ENCODE measurements at regions not wholly inside any gene's neighbourhood (a gene's known extent, or its start where the extent isn't known, plus 50 kb on each side); places are given as distances from the start of the nearest gene placed in this dataset.
"Not testable (repeated sequence)": the region's sequence is repeated elsewhere in the genome, so short reads cannot be mapped to it uniquely, and the experiment has no call there.

- H3K4me3 ChIP-seq (ENCODE audit: insufficient read length, low read depth), result no peak overlapping the region
Observed at GRCh38 chr14:45807178-45807899, 554.3 kb upstream of the MIS18BP1 start.

GRCh38 chr14:45799511-45799910 is 546.5 kb upstream of the MIS18BP1 start:
- Histone ChIP-seq H3K4me3 (ENCODE audit: insufficient read length, low read depth) (no peak overlapping the region), H3K9me3 (ENCODE audit: insufficient read depth, low read length) (no peaks in the 10 kb centered on the region), H3K9ac (ENCODE audit: insufficient read length, low read depth) (no peak overlapping the region), H3K27me3 (ENCODE audit: insufficient read depth, insufficient read length) (no peaks in the 10 kb centered on the region), H3K4me1 (ENCODE audit: insufficient read depth, insufficient read length) (no peaks in the 10 kb centered on the region), H3K36me3 (ENCODE audit: insufficient read depth, insufficient read length, low read length) (no peaks in the 10 kb centered on the region)
- TF ChIP-seq YY1 (IDR thresholded peaks at IDR 0.05; ENCODE audit: insufficient read depth, insufficient read length) (no peak), SUZ12 (IDR thresholded peaks at IDR 0.05; ENCODE audit: extremely low read depth, insufficient read depth, insufficient read length) (no peak), ZNF274 (IDR thresholded peaks at IDR 0.05; ENCODE audit: low read depth, low read length) (no peak)
- DNase-seq (ENCODE audit: low read depth, low spot score), result no peak

More at GRCh38 chr14:45807178-45807899, 554.3 kb upstream of the MIS18BP1 start:
- Histone ChIP-seq H3K9me3 (ENCODE audit: insufficient read depth, low read length) (no peaks in the 10 kb centered on the region), H3K27me3 (ENCODE audit: insufficient read depth, insufficient read length) (no peaks in the 10 kb centered on the region), H3K4me1 (ENCODE audit: insufficient read depth, insufficient read length) (no peaks in the 10 kb centered on the region), H3K36me3 (ENCODE audit: insufficient read depth, insufficient read length, low read length) (no peaks in the 10 kb centered on the region), H3K9ac (ENCODE audit: insufficient read length, low read depth) (no peak overlapping the region)
- TF ChIP-seq SUZ12 (IDR thresholded peaks at IDR 0.05; ENCODE audit: extremely low read depth, insufficient read depth, insufficient read length), result no peak
- TF ChIP-seq ZNF274 (IDR thresholded peaks at IDR 0.05; ENCODE audit: low read depth, low read length), result no peak
- no peak for TF ChIP-seq YY1 (IDR thresholded peaks at IDR 0.05; ENCODE audit: insufficient read depth, insufficient read length)
- no peak for DNase-seq (ENCODE audit: low read depth, low spot score)

- Histone ChIP-seq H3K36me3 (ENCODE audit: insufficient read depth, insufficient read length, low read length) (no peaks in the 10 kb centered on the region), H3K9ac (ENCODE audit: insufficient read length, low read depth) (no peak overlapping the region), H3K4me3 (ENCODE audit: insufficient read length, low read depth) (no peak overlapping the region), H3K4me1 (ENCODE audit: insufficient read depth, insufficient read length) (no peaks in the 10 kb centered on the region), H3K9me3 (ENCODE audit: insufficient read depth, low read length) (no peaks in the 10 kb centered on the region), H3K27me3 (ENCODE audit: insufficient read depth, insufficient read length) (no peaks in the 10 kb centered on the region)
- DNase-seq (ENCODE audit: low read depth, low spot score), result no peak
- TF ChIP-seq ZNF274 (IDR thresholded peaks at IDR 0.05; ENCODE audit: low read depth, low read length), result no peak
- no peak for TF ChIP-seq YY1 (IDR thresholded peaks at IDR 0.05; ENCODE audit: insufficient read depth, insufficient read length)
- no peak for TF ChIP-seq SUZ12 (IDR thresholded peaks at IDR 0.05; ENCODE audit: extremely low read depth, insufficient read depth, insufficient read length)
Observed at GRCh38 chr14:45798659-45799058, 545.7 kb upstream of the MIS18BP1 start.

GRCh38 chr14:45796006-45796405 is 543.0 kb upstream of the MIS18BP1 start:
- H3K9ac ChIP-seq (ENCODE audit: insufficient read length, low read depth); H3K27me3 ChIP-seq (ENCODE audit: insufficient read depth, insufficient read length); H3K9me3 ChIP-seq (ENCODE audit: insufficient read depth, low read length); H3K36me3 ChIP-seq (ENCODE audit: insufficient read depth, insufficient read length, low read length); H3K4me1 ChIP-seq (ENCODE audit: insufficient read depth, insufficient read length): not testable (repeated sequence)
- peak; percentile 49 for DNase-seq (ENCODE audit: low read depth, low spot score)
- H3K4me3 ChIP-seq (ENCODE audit: insufficient read length, low read depth), result peak overlapping the region; percentile 21

- Histone ChIP-seq H3K4me3 (ENCODE audit: insufficient read length, low read depth) (no peak overlapping the region), H3K4me1 (ENCODE audit: insufficient read depth, insufficient read length) (no peaks in the 10 kb centered on the region), H3K27me3 (ENCODE audit: insufficient read depth, insufficient read length) (no peaks in the 10 kb centered on the region), H3K9ac (ENCODE audit: insufficient read length, low read depth) (no peak overlapping the region), H3K36me3 (ENCODE audit: insufficient read depth, insufficient read length, low read length) (no peaks in the 10 kb centered on the region), H3K9me3 (ENCODE audit: insufficient read depth, low read length) (0 out of 2 replicates have a peak, but pooled peaks cover 8% of the 10 kb centered on the region)
- TF ChIP-seq YY1 (IDR thresholded peaks at IDR 0.05; ENCODE audit: insufficient read depth, insufficient read length) (no peak), SUZ12 (IDR thresholded peaks at IDR 0.05; ENCODE audit: extremely low read depth, insufficient read depth, insufficient read length) (no peak), ZNF274 (IDR thresholded peaks at IDR 0.05; ENCODE audit: low read depth, low read length) (no peak)
- no peak for DNase-seq (ENCODE audit: low read depth, low spot score)
Observed at GRCh38 chr14:45793081-45793480, 540.1 kb upstream of the MIS18BP1 start.

GRCh38 chr14:45790293-45790692 is 537.3 kb upstream of the MIS18BP1 start:
- Histone ChIP-seq H3K4me1 (ENCODE audit: insufficient read depth, insufficient read length) (no peaks in the 10 kb centered on the region), H3K36me3 (ENCODE audit: insufficient read depth, insufficient read length, low read length) (no peaks in the 10 kb centered on the region), H3K9me3 (ENCODE audit: insufficient read depth, low read length) (peaks cover 27% of the 10 kb centered on the region), H3K4me3 (ENCODE audit: insufficient read length, low read depth) (no peak overlapping the region), H3K9ac (ENCODE audit: insufficient read length, low read depth) (no peak overlapping the region), H3K27me3 (ENCODE audit: insufficient read depth, insufficient read length) (no peaks in the 10 kb centered on the region)
- no peak for DNase-seq (ENCODE audit: low read depth, low spot score)
- TF ChIP-seq YY1 (IDR thresholded peaks at IDR 0.05; ENCODE audit: insufficient read depth, insufficient read length), result no peak
- TF ChIP-seq SUZ12 (IDR thresholded peaks at IDR 0.05; ENCODE audit: extremely low read depth, insufficient read depth, insufficient read length), result no peak
- TF ChIP-seq ZNF274 (IDR thresholded peaks at IDR 0.05; ENCODE audit: low read depth, low read length), result no peak

DNA sequence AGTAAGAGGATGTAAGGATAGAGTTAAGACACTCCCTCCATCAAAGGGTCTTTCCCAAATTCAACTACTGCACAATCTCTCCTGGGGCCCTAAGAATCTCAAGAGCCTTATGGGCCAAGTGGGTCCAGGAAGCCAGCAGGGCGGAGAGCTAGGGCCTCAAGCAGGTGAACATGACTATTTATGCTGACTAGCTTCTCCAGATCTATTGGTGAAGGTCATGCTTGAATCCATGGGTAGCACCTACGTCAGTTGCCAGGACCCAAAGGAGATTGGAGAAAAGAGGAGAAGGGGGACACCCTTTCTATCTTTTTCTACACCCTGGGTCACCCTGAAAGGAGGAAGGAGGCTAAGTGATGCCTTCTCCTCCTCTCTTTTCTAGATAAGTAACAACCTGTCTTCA is 534.2 kb upstream of the MIS18BP1 start:
- Histone ChIP-seq H3K4me1 (ENCODE audit: insufficient read depth, insufficient read length) (no peaks in the 10 kb centered on the region), H3K36me3 (ENCODE audit: insufficient read depth, insufficient read length, low read length) (no peaks in the 10 kb centered on the region), H3K4me3 (ENCODE audit: insufficient read length, low read depth) (no peak overlapping the region), H3K9me3 (ENCODE audit: insufficient read depth, low read length) (peaks cover 28% of the 10 kb centered on the region), H3K9ac (ENCODE audit: insufficient read length, low read depth) (no peak overlapping the region), H3K27me3 (ENCODE audit: insufficient read depth, insufficient read length) (no peaks in the 10 kb centered on the region)
- TF ChIP-seq YY1 (IDR thresholded peaks at IDR 0.05; ENCODE audit: insufficient read depth, insufficient read length) (no peak), SUZ12 (IDR thresholded peaks at IDR 0.05; ENCODE audit: extremely low read depth, insufficient read depth, insufficient read length) (no peak), ZNF274 (IDR thresholded peaks at IDR 0.05; ENCODE audit: low read depth, low read length) (no peak)
- DNase-seq (ENCODE audit: low read depth, low spot score), result no peak
